Keratinocyte (primary cell): ENCODE measurements at regions not wholly inside any gene's neighbourhood (a gene's known extent, or its start where the extent isn't known, plus 50 kb on each side); places are given as distances from the start of the nearest gene placed in this dataset.
A peak's percentile ranks its signal among the peaks of the same experiment; 100 is the strongest.

ENCODE experiments used
- DNase-seq: peaks from one replicate; pipeline ENCODE4 v3.0.0-alpha.2; 2011; ENCODE audit warnings: low read depth, missing footprints, low spot score
- FAIRE-seq: peaks from 2 replicates; lab custom pipeline; 2011; peaks lifted over from hg19 to GRCh38; lab: Jason Lieb, UNC
- H2AFZ ChIP-seq: 2 replicates; pipeline ENCODE4 v1.6.0; 2012; ENCODE audit warnings: low read length, control low read depth, inconsistent platforms; ENCODE audit not compliant: control insufficient read depth
- H3K27ac ChIP-seq: 2 replicates; pipeline ENCODE4 v1.5.1; 2011; ENCODE audit warnings: low read length; ENCODE audit not compliant: control insufficient read depth, insufficient read depth
- H3K27me3 ChIP-seq: 3 replicates; pipeline ENCODE4 v1.6.0; 2011; ENCODE audit warnings: low read length; ENCODE audit not compliant: control insufficient read depth, insufficient read depth; ENCODE audit errors: extremely low read depth
- H3K36me3 ChIP-seq, 2 experiments: 2 replicates in 1 of 2; 3 replicates in 1 of 2; pipeline ENCODE4 v1.5.1; 2011; ENCODE audit warnings: low read length in 2 of 2, mild to moderate bottlenecking in 1 of 2; ENCODE audit not compliant: control insufficient read depth in 2 of 2, insufficient read depth in 2 of 2; ENCODE audit errors: extremely low read depth in 1 of 2
- H3K4me1 ChIP-seq: 3 replicates; pipeline ENCODE4 v1.5.1; 2011; ENCODE audit warnings: low read length; ENCODE audit not compliant: control insufficient read depth, insufficient read depth; ENCODE audit errors: extremely low read depth
- H3K4me2 ChIP-seq: 3 replicates; pipeline ENCODE4 v1.6.0; 2011; ENCODE audit warnings: low read depth, low read length; ENCODE audit not compliant: control insufficient read depth, insufficient read depth; ENCODE audit errors: extremely low read depth
- H3K4me3 ChIP-seq, 3 experiments: fragments of 200-600 bp in 1 of 3; sonication (generic) in 1 of 3; 2 replicates in 2 of 3; 3 replicates in 1 of 3; pipeline ENCODE4 v1.5.1; 2011 to 2016; ENCODE audit warnings: low read length in 3 of 3, mild to moderate bottlenecking in 3 of 3, control low read depth in 2 of 3, inconsistent platforms in 1 of 3, low read depth in 1 of 3, mixed read lengths in 1 of 3, mixed run types in 1 of 3, moderate library complexity in 1 of 3; ENCODE audit not compliant: control insufficient read depth in 2 of 3, insufficient read depth in 2 of 3; ENCODE audit errors: extremely low read depth in 1 of 3
- H3K79me2 ChIP-seq: 2 replicates; pipeline ENCODE4 v1.6.0; 2012; ENCODE audit warnings: low read length; ENCODE audit not compliant: control insufficient read depth, insufficient read depth
- H3K9ac ChIP-seq: 3 replicates; pipeline ENCODE4 v1.6.0; 2011; ENCODE audit warnings: low read length; ENCODE audit not compliant: control insufficient read depth, insufficient read depth; ENCODE audit errors: extremely low read depth
- H3K9me1 ChIP-seq: 3 replicates; pipeline ENCODE4 v1.6.0; 2011; ENCODE audit warnings: low read length; ENCODE audit not compliant: control insufficient read depth, insufficient read depth; ENCODE audit errors: extremely low read depth
- H3K9me3 ChIP-seq: 2 replicates; pipeline ENCODE4 v1.5.1; 2012; ENCODE audit warnings: low read depth, low read length; ENCODE audit not compliant: control insufficient read depth
- H4K20me1 ChIP-seq: 3 replicates; pipeline ENCODE4 v1.6.0; 2011; ENCODE audit warnings: low read length; ENCODE audit not compliant: control insufficient read depth, insufficient read depth; ENCODE audit errors: extremely low read depth
- EZH2 ChIP-seq: IDR thresholded peaks from one replicate; pipeline ENCODE4 v1.6.1; 2012; ENCODE audit warnings: inconsistent platforms, mild to moderate bottlenecking, low read length, moderate library complexity
- dilution Hi-C: fragments of 300-500 bp; cut with MboI; formaldehyde crosslinking; loops from one replicate; pipeline ENCODE4 v1.7.0; 2020; ENCODE audit warnings: low sequenced_read_pairs; ENCODE audit not compliant: extremely low pct_ligation_motif_present
- TF ChIP-seq, protein P1 (sequence below), 3 experiments: IDR thresholded peaks in 1 of 3; conservative IDR thresholded peaks in 1 of 3; optimal IDR thresholded peaks in 1 of 3; 2 replicates in 2 of 3; 3 replicates in 1 of 3; pipeline versions ENCODE3 to v1.5.1; 2011; ENCODE audit warnings: low read length in 3 of 3, mild to moderate bottlenecking in 3 of 3, moderate library complexity in 2 of 3, control low read depth in 1 of 3, inconsistent platforms in 1 of 3; ENCODE audit not compliant: insufficient read depth in 2 of 3; ENCODE audit errors: extremely low read depth in 1 of 3

DNA sequence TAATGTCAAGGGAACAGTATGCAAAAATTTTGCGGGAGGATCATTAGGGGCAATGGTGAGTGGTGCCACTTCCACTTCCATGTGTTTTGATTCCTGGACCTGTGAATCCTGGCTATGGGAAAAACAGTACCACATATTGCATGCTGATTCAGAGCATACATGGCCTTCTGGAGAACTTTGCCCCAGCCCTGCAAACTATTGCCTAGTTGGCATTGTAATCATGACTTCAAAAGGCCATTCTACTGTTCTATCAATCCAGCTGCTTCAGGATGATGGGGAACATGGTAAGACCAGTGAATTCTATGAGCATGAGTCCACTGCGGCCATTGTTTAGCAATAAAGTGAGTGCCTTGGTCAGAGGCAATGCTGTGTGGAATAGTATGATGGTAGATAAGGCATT lies 75.3 kb upstream of the ZC3H15 start:
- Histone ChIP-seq H3K27me3 (no peaks in the 10 kb centered on the region), H3K4me3 (no peak overlapping the region), H3K9ac (no peak overlapping the region), H3K4me1 (no peaks in the 10 kb centered on the region), H3K9me1 (no peaks in the 10 kb centered on the region), H2AFZ (no peak overlapping the region), H3K36me3 (no peaks in the 10 kb centered on the region), H3K27ac (no peak overlapping the region), H3K79me2 (no peaks in the 10 kb centered on the region), H3K4me2 (no peak overlapping the region), H4K20me1 (no peaks in the 10 kb centered on the region), H3K9me3 (no peaks in the 10 kb centered on the region)
- TF ChIP-seq EZH2, result no peak
- TF ChIP-seq, protein P1, sequence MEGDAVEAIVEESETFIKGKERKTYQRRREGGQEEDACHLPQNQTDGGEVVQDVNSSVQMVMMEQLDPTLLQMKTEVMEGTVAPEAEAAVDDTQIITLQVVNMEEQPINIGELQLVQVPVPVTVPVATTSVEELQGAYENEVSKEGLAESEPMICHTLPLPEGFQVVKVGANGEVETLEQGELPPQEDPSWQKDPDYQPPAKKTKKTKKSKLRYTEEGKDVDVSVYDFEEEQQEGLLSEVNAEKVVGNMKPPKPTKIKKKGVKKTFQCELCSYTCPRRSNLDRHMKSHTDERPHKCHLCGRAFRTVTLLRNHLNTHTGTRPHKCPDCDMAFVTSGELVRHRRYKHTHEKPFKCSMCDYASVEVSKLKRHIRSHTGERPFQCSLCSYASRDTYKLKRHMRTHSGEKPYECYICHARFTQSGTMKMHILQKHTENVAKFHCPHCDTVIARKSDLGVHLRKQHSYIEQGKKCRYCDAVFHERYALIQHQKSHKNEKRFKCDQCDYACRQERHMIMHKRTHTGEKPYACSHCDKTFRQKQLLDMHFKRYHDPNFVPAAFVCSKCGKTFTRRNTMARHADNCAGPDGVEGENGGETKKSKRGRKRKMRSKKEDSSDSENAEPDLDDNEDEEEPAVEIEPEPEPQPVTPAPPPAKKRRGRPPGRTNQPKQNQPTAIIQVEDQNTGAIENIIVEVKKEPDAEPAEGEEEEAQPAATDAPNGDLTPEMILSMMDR (optimal IDR thresholded peaks at IDR 0.05 in 1 of 3, IDR thresholded peaks at IDR 0.05 in 1 of 3, conservative IDR thresholded peaks at IDR 0.05 in 1 of 3; ENCODE audit: extremely low read depth in 1 of 3, insufficient read depth in 2 of 3, low read length in 3 of 3), result no peak
- dilution Hi-C loops, result no loop called here
- FAIRE-seq (no peak), DNase-seq (no peak)

DNA sequence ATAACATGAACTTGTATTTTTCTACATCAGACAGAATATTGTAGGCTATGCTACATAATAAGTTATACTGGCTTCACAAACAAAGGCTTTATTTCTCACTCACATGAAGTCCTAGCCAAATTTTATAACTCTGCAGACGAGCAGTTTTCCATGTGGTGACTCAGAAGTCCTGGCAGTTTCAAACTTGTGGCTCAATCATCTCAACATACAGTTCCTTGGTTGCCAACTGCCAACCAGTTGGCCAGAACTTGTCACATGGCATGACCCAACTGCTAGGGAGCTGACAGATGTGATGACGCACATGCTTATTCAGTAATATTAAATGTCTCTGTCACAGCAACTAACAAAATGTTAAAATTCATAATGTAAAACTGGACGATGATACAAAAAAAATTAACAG lies 63.8 kb upstream of the ZC3H15 start:
- Histone ChIP-seq H2AFZ (no peak overlapping the region), H4K20me1 (no peaks in the 10 kb centered on the region), H3K36me3 (no peaks in the 10 kb centered on the region), H3K27ac (no peak overlapping the region), H3K79me2 (no peaks in the 10 kb centered on the region), H3K4me3 (no peak overlapping the region), H3K9me3 (no peaks in the 10 kb centered on the region), H3K9ac (no peak overlapping the region), H3K4me2 (no peak overlapping the region), H3K4me1 (peaks cover 4% of the 10 kb centered on the region), H3K9me1 (no peaks in the 10 kb centered on the region), H3K27me3 (no peaks in the 10 kb centered on the region)
- dilution Hi-C loops, result no loop called here
- TF ChIP-seq, protein P1 (optimal IDR thresholded peaks at IDR 0.05 in 1 of 3, IDR thresholded peaks at IDR 0.05 in 1 of 3, conservative IDR thresholded peaks at IDR 0.05 in 1 of 3; ENCODE audit: extremely low read depth in 1 of 3, insufficient read depth in 2 of 3, low read length in 3 of 3), result no peak
- no peak for TF ChIP-seq EZH2
- DNase-seq (peak; percentile 67), FAIRE-seq (peak; percentile 90)
